Nephron progenitor cell (in vitro differentiated cells): ENCODE measurements at regions not wholly inside any gene's neighbourhood (a gene's known extent, or its start where the extent isn't known, plus 50 kb on each side); places are given as distances from the start of the nearest gene placed in this dataset.

ENCODE experiments used
- DNase-seq: peaks from one replicate; pipeline ENCODE4 v3.0.0; 2021
- H3K27ac Mint-ChIP-seq: 2 replicates; pipeline ENCODE4 v1.8.0; 2021; ENCODE audit warnings: mild to moderate bottlenecking, moderate library complexity, mixed read lengths
- H3K27me3 Mint-ChIP-seq: 2 replicates; pipeline ENCODE4 v1.8.0; 2021; ENCODE audit warnings: mild to moderate bottlenecking, low read depth, mixed read lengths; ENCODE audit not compliant: poor library complexity
- H3K36me3 Mint-ChIP-seq: 2 replicates; pipeline ENCODE4 v1.8.0; 2021; ENCODE audit warnings: low read depth, mixed read lengths
- H3K4me1 Mint-ChIP-seq: 2 replicates; pipeline ENCODE4 v1.8.0; 2021; ENCODE audit warnings: mixed read lengths
- H3K4me3 Mint-ChIP-seq: 2 replicates; pipeline ENCODE4 v1.8.0; 2021; ENCODE audit warnings: mild to moderate bottlenecking, moderate library complexity, mixed read lengths
- H3K9me3 Mint-ChIP-seq: 2 replicates; pipeline ENCODE4 v1.8.0; 2021; ENCODE audit warnings: mild to moderate bottlenecking, moderate library complexity, mixed read lengths
- TF ChIP-seq, protein P1 (sequence below): fragments of 200-600 bp; sonication (generic); IDR thresholded peaks from 2 replicates; pipeline ENCODE4 v1.5.0; 2021; ENCODE audit warnings: antibody characterized with exemption

DNA sequence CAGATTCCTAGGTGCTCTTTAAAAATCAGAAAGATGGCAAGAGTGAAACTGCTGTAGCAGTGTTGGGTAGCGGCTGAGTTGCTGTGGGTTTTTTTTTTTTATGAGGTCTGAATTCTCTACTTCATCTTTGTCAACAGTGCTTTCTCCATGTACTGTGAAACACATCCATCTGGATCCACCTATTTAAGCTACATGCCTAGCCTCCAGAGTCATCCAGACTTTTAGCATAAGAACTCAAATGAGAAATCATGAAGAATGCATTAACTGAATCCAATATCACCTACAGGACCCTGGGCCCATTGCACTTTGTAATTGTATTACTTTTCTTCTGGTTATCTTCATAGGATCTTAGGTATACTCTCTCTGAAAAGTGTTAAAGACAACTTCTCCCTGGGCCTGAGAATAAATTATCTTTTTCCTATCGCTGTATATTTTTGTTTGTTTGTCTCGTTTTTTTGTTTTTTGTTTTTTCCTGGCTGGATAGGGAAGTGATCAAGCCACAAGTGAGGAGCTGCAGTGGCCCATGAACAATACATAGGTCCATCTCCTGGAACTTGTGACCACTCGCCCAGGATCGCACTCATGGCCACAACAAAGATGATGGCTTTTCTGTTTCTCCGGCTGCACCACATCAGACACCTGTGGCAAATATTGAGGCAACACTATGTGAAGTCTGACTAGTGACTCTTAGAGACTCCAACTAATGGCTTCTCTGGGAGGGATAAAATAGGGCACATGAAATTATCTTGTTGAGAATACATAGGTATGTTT, 609.9 kb upstream of the AGTR1 start:
- H3K4me3 Mint-ChIP-seq, result no peak overlapping the region
- H3K27ac Mint-ChIP-seq, result no peak overlapping the region
- H3K36me3 Mint-ChIP-seq, result no peaks in the 10 kb centered on the region
- no peaks in the 10 kb centered on the region for H3K27me3 Mint-ChIP-seq
- no peak for DNase-seq
- TF ChIP-seq, protein P1, sequence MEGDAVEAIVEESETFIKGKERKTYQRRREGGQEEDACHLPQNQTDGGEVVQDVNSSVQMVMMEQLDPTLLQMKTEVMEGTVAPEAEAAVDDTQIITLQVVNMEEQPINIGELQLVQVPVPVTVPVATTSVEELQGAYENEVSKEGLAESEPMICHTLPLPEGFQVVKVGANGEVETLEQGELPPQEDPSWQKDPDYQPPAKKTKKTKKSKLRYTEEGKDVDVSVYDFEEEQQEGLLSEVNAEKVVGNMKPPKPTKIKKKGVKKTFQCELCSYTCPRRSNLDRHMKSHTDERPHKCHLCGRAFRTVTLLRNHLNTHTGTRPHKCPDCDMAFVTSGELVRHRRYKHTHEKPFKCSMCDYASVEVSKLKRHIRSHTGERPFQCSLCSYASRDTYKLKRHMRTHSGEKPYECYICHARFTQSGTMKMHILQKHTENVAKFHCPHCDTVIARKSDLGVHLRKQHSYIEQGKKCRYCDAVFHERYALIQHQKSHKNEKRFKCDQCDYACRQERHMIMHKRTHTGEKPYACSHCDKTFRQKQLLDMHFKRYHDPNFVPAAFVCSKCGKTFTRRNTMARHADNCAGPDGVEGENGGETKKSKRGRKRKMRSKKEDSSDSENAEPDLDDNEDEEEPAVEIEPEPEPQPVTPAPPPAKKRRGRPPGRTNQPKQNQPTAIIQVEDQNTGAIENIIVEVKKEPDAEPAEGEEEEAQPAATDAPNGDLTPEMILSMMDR, result no peak
- H3K9me3 Mint-ChIP-seq, result no peaks in the 10 kb centered on the region
- H3K4me1 Mint-ChIP-seq, result peaks cover 20% of the 10 kb centered on the region

DNA sequence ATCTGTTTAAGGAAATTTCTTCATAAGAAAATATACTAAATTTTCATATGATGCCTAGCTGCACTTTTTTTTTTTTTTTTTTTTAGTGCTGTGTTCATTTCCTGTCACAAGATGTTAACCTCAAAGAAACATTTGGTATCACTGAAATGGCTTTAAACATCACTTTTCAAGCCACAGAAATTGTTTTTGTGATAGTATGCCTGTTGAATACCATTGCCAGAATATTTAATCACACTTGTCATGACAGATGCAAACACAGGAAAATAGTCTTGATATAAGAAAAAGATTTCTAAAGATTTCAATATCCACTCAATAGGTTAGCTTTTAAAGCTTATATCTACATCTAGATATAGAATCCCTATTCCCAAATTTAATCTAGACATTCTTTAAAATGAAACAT, 608.5 kb upstream of the AGTR1 start:
- Mint-ChIP-seq H3K36me3 (no peaks in the 10 kb centered on the region), H3K27me3 (no peaks in the 10 kb centered on the region), H3K4me1 (peaks cover 6% of the 10 kb centered on the region), H3K27ac (no peak overlapping the region), H3K4me3 (no peak overlapping the region), H3K9me3 (no peaks in the 10 kb centered on the region)
- no peak for DNase-seq
- TF ChIP-seq, protein P1, result no peak

DNA sequence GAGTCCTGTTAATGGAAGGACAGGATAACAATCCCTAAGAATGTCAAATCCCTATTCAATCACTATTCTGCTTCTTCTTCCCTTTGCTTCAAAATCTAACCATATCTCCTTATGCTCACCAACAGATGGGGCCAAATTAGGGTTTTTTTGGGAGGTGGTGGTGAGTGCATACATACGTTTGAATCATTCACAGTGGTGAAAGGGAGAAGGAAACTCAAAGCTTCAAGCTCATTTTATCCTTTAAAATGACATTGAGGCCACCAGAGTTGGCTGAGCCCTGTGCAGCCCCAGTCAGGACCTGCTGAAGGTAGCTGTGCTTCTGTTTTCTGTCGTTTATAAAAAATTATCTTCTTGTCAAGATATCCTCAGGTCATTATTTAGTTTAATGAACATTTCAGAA, 607.5 kb upstream of the AGTR1 start:
- Mint-ChIP-seq H3K36me3 (no peaks in the 10 kb centered on the region), H3K4me1 (no peaks in the 10 kb centered on the region), H3K9me3 (no peaks in the 10 kb centered on the region), H3K27me3 (no peaks in the 10 kb centered on the region), H3K27ac (no peak overlapping the region), H3K4me3 (no peak overlapping the region)
- no peak for DNase-seq
- TF ChIP-seq, protein P1, result no peak

DNA sequence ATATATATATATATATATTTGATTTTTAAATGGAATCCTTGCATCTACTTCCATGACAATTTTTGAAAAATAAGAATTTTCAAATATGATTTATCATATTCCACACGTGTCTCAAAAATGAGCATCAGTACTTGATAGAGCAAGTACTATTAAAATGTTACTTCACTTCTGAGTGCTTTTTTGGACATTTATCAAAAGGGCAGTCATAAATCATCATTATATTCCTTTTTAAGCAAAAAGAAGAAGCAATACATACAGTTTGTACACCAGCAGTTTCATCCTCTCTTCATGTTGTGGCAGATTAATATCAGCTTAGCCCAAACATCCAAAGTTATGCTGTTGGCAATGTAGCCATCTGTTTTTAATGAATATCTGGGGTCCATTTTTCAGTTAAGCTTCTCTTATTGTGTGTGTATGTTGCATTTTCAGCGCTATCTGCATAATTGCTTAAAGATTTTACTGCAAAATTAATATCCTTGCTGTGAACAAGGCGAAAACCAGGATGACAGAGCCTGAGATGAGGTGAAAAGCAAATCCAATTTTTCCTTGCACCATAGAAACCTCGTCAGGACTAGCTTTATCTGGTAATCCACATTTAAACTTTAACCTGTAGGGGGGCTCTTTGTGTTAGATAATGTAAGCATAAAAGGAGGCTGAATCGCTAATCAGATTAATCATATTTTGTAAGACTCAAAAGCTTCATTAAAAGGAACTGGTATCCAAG, 604.9 kb upstream of the AGTR1 start:
- Mint-ChIP-seq H3K4me1 (no peaks in the 10 kb centered on the region), H3K4me3 (no peak overlapping the region), H3K27ac (no peak overlapping the region), H3K27me3 (no peaks in the 10 kb centered on the region), H3K9me3 (no peaks in the 10 kb centered on the region), H3K36me3 (no peaks in the 10 kb centered on the region)
- TF ChIP-seq, protein P1, result no peak
- no peak for DNase-seq

DNA sequence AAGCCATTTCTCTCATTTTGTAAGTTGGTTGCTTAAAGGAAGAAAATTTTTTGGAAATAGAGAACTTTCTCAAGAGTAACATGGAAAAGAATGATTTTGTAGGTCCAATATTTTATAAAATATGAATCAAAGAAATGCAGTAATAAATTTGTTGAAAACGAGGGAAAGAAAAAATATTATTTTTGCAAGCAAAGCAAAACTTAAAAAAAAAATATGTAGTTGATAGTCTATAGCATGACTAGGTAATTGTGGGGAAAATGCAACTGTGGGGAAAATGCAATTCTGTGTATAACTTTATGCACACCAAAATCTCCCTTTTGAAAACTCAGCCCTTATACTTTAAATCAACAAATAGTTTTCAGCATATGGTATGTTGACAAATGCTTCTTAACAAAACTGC, 604.0 kb upstream of the AGTR1 start:
- no peaks in the 10 kb centered on the region for H3K4me1 Mint-ChIP-seq
- H3K36me3 Mint-ChIP-seq, result no peaks in the 10 kb centered on the region
- H3K27ac Mint-ChIP-seq, result no peak overlapping the region
- H3K4me3 Mint-ChIP-seq, result no peak overlapping the region
- TF ChIP-seq, protein P1, result no peak
- DNase-seq, result no peak
- H3K9me3 Mint-ChIP-seq, result no peaks in the 10 kb centered on the region
- no peaks in the 10 kb centered on the region for H3K27me3 Mint-ChIP-seq
